BJ (cell line): ENCODE measurements at regions not wholly inside any gene's neighbourhood (a gene's known extent, or its start where the extent isn't known, plus 50 kb on each side); places are given as distances from the start of the nearest gene placed in this dataset.

Experiments used
- CTCF ChIA-PET: fragments of 350-600 bp; formaldehyde crosslinking; extraction: SDS; loops from one replicate; lab custom pipeline; 2021; ENCODE audit warnings: antibody characterized with exemption, inconsistent platforms; lab: Yijun Ruan, JAX
- POLR2A ChIA-PET: fragments of 300-600 bp; sonication (Branson Sonifier 250); formaldehyde crosslinking; extraction: SDS; loops from one replicate; lab custom pipeline; 2021; ENCODE audit warnings: antibody characterized with exemption; lab: Charles Lee
- DNase-seq: peaks from one replicate; pipeline ENCODE4 v3.0.0-alpha.2; 2011; ENCODE audit warnings: low read depth
- H3K27me3 ChIP-seq: 2 replicates; pipeline ENCODE4 v1.6.0; 2011; ENCODE audit warnings: low read length; ENCODE audit not compliant: control insufficient read depth, insufficient read depth
- H3K36me3 ChIP-seq: 2 replicates; pipeline ENCODE4 v1.5.1; 2011; ENCODE audit warnings: low read length; ENCODE audit not compliant: control insufficient read depth, insufficient read depth
- H3K4me3 ChIP-seq: 2 replicates; pipeline ENCODE4 v1.5.1; 2011; ENCODE audit warnings: low read depth, mild to moderate bottlenecking, control low read depth, low read length
- TF ChIP-seq, protein P1 (sequence below): IDR thresholded peaks from 2 replicates; pipeline ENCODE4 v1.5.1; 2011; ENCODE audit warnings: low read depth, mild to moderate bottlenecking, control low read depth, inconsistent platforms, low read length, moderate library complexity; ENCODE audit not compliant: insufficient read depth

DNA sequence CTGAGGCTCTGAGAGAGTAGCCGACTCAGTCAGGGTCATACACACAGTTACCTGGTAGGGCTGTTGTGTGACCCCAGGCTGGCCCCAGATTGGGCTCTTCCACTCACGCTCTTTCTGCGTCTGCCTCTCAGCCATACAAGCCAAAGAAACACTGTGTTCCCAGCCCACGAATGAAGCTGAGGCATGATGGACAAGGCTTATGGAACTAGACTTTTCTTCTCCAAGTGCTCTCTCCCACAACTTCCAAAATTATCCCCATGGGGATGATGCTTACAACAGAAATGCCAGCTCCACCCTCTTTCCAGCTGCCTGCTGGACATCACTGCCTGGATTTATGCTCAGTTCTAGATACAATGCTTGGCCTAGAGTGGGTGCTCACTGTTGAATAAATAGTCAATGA is 102.8 kb upstream of the JUN start:
- CTCF ChIA-PET = no interaction called here
- POLR2A ChIA-PET = no interaction called here
- H3K4me3 ChIP-seq = no peak overlapping the region
- no peaks in the 10 kb centered on the region for H3K27me3 ChIP-seq
- H3K36me3 ChIP-seq = no peaks in the 10 kb centered on the region
- TF ChIP-seq, protein P1, sequence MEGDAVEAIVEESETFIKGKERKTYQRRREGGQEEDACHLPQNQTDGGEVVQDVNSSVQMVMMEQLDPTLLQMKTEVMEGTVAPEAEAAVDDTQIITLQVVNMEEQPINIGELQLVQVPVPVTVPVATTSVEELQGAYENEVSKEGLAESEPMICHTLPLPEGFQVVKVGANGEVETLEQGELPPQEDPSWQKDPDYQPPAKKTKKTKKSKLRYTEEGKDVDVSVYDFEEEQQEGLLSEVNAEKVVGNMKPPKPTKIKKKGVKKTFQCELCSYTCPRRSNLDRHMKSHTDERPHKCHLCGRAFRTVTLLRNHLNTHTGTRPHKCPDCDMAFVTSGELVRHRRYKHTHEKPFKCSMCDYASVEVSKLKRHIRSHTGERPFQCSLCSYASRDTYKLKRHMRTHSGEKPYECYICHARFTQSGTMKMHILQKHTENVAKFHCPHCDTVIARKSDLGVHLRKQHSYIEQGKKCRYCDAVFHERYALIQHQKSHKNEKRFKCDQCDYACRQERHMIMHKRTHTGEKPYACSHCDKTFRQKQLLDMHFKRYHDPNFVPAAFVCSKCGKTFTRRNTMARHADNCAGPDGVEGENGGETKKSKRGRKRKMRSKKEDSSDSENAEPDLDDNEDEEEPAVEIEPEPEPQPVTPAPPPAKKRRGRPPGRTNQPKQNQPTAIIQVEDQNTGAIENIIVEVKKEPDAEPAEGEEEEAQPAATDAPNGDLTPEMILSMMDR = no peak
- DNase-seq = no peak

DNA sequence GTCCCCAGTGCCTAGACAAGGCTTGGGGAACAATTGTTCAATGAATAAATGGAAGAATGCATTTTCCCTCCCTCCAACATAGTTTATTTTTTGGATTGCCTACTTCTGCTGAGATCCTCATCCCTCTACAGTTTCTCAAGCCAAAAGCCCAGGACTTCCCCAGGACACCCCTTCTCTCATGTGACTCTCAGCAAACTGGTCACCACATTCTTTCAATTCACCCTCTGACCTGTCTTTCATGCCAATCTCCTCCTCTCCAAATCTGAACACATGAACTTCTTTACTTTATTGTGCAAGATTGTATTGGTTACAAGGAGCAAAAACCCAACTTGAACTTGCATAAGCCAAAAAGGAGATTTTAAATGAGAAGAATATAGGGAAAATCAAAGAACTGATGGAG is 103.2 kb upstream of the JUN start:
- TF ChIP-seq, protein P1 = no peak
- POLR2A ChIA-PET = no interaction called here
- H3K4me3 ChIP-seq = no peak overlapping the region
- no peaks in the 10 kb centered on the region for H3K36me3 ChIP-seq
- no peaks in the 10 kb centered on the region for H3K27me3 ChIP-seq
- DNase-seq = no peak
- CTCF ChIA-PET = no interaction called here

DNA sequence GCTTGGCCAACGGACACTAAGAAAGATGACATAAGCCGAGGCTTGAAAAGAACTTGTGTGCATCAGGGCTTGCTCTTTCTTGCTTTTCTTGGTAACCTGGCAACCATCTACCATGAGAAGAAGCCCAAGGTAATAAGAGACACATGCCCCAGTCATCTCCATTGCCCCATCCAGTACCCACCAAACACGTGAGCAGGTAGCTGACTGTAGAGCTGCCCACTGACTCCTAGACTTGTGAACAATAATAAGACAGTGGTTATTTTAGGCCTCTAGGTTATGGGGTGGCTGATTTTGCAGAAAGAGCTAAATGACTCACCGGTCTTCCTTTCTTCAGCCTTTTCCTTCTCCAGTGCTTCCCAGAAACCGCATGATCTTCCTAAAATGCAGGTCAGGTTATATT is 105.0 kb upstream of the JUN start:
- TF ChIP-seq, protein P1 = no peak
- DNase-seq = no peak
- Histone ChIP-seq H3K36me3 (no peaks in the 10 kb centered on the region), H3K4me3 (no peak overlapping the region), H3K27me3 (no peaks in the 10 kb centered on the region)
- ChIA-PET POLR2A (no interaction called here), CTCF (interaction anchor here (0.6 to 2.1 kb wide), 2 partner anchors 13 to 40 kb away, joined by 3 to 12 read pairs; no protein-coding TSS in a partner anchor)

- Histone ChIP-seq H3K27me3 (no peaks in the 10 kb centered on the region), H3K36me3 (no peaks in the 10 kb centered on the region), H3K4me3 (no peak overlapping the region)
- ChIA-PET POLR2A (no interaction called here), CTCF (interaction anchor here (1.4 to 2.1 kb wide), 3 partner anchors 10 to 12 kb away, joined by 3 to 12 read pairs (median 4); no protein-coding TSS in a partner anchor)
- DNase-seq = no peak
- TF ChIP-seq, protein P1 = no peak
Measured at GRCh38 chr1:58890113-58890512, 106.3 kb upstream of the JUN start.

DNA sequence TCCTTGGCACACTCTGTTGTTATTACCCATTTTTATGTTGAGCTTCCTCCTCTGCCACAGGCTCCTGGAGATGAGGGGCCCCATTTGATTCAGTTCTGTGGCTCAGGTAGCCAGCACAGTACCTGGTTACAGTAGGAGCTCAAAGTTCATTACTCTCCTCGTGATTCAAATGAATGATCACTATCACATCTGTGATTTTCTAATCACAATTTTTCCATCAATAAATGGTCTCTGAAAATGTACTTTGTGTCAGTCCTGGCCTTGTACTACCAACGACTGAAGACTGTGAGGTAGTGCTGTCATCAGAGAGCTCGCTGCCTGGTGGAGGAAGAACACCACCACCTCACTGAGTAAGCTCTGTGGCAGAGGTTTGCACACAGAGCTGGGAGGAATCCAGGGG is 106.8 kb upstream of the JUN start:
- Histone ChIP-seq H3K36me3 (no peaks in the 10 kb centered on the region), H3K27me3 (no peaks in the 10 kb centered on the region), H3K4me3 (no peak overlapping the region)
- no peak for DNase-seq
- ChIA-PET CTCF (interaction anchor here (1.4 to 2.1 kb wide), 3 partner anchors 10 to 13 kb away, joined by 3 to 12 read pairs (median 4); no protein-coding TSS in a partner anchor), POLR2A (no interaction called here)
- TF ChIP-seq, protein P1 = no peak
